ENCODE measurements at regions not wholly inside any gene's neighbourhood (a gene's known extent, or its start where the extent isn't known, plus 50 kb on each side); places are given as distances from the start of the nearest gene placed in this dataset.
"Not testable (repeated sequence)": the region's sequence is repeated elsewhere in the genome, so short reads cannot be mapped to it uniquely, and the experiment has no call there.

DNA sequence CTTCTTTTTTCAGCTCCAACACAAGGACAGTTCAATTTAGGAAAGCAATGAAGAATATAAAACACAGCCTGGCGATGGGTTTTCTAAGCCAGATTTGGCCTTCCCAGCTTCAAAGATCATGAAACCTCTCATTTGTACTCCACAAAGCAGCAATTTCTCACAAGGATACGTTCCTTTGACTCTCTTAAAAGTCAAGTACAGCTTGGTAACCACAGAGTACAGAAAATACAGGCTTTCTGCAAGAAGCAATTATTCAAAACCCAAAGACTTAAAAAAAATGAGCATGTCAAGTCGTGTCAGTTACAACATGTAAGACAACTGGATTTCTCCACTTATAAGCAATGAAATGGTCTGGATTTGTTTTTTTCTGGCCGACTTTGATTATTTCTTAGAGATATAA lies 321.4 kb downstream of the FGFR2 start:
- no peak for DNase-seq (ENCODE audit: low spot score)

GRCh38 chr10:121278386-121278785 lies 319.9 kb downstream of the FGFR2 start:
- not testable (repeated sequence) for DNase-seq (ENCODE audit: low spot score)

DNA sequence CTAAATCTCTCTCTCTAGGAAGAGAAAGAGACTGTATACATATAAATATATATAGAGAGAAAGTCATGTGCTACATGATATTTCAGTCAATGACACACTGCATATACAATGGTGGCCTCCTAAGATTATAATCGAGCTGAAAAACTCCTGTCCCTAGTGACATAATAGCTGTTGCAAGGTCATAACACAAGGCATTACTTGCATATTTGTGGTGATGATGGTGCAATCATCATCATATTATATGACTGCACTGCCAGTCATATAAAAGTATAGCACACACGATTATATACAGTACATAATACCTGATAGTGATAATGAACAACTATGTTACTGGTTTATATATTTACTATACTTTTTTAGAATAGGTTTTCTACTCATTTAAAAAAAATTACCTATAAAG lies 316.7 kb downstream of the FGFR2 start:
- DNase-seq (ENCODE audit: low spot score) = no peak

DNA sequence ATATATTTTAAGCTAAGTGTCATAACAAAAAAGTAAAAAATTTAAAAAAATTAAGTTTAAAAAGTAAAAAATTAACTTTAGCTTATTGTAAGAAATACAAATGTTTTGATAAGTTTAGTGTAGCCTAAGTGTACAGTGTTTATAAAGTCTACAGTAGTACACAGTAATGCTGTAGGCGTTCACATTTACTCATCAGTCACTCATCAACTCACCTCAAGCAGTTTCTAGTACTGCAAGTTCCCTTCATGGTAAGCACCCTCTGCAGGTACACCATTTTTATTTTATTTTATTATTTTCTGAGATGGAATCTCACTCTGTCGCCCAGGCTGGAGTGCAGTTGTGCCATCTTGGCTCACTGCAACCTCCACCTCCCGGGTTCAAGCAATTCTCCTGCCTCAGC lies 316.0 kb downstream of the FGFR2 start:
- no peak for DNase-seq (ENCODE audit: low spot score)

GRCh38 chr10:121282797-121283515 lies 315.3 kb downstream of the FGFR2 start:
- no peak for DNase-seq (ENCODE audit: low spot score)

GRCh38 chr10:121284936-121285335 lies 313.3 kb downstream of the FGFR2 start:
- no peak for DNase-seq (ENCODE audit: low spot score)

GRCh38 chr10:121285406-121286196 lies 312.6 kb downstream of the FGFR2 start:
- DNase-seq (ENCODE audit: low spot score) = peak; percentile 22

DNA sequence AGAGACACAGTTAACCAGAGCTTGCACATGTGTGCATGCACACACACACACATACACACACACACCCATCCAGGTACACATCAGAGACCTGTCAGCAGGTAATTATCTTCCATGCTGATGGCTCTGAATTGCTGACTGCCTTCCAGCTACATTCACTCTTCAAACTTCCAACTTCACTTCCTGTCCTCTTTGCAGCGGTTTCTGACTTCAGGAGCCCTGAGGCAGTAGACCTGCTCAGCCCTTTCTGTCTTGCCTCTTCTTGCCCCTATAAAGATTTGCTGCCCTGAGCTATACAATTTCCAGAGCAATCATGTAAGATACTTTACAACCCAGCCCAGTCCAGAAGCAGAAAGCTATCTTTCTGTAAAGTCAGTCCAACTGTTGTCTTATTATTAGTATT lies 310.2 kb downstream of the FGFR2 start:
- DNase-seq (ENCODE audit: low spot score) = no peak

DNA sequence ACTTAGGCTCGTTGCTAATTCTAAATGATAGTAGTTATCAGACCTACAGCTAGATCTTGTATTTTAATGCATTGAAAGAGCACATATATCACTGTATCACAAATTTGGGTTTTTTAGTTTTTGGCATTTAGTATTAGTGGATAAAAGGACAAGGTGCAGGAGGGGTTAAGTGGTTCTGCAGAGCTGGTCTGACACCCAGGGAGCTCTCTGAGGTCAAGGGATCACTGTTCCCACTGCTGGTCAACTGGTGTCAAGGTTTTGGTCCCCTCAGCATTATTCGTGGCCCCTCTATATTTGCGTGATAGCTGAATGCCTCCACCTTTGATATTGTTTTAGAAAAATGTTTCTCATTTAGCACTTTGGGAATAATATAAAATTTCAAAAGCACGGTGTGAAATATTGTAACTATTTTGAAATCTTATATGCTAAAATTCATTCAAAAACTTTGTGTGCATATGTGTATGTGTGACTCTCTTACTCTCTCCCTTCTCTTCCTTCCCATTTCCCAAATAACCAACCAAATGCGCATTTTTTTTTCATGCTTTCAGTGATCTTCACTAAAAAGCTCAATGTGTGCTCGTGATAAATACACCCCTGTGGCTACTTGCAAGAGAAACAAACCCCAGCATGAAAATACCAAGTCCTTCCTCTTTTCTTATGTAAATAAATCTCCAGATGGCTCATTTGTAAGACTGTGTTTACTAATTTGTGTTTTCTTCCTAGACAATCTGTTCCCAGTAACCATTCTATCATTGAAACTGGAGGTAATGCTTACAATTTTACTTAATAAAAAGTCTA lies 309.2 kb downstream of the FGFR2 start:
- DNase-seq (ENCODE audit: low spot score) = no peak

- DNase-seq (ENCODE audit: low spot score) = no peak
These were observed 308.4 kb downstream of the FGFR2 start for GRCh38 chr10:121289800-121290199.

DNA sequence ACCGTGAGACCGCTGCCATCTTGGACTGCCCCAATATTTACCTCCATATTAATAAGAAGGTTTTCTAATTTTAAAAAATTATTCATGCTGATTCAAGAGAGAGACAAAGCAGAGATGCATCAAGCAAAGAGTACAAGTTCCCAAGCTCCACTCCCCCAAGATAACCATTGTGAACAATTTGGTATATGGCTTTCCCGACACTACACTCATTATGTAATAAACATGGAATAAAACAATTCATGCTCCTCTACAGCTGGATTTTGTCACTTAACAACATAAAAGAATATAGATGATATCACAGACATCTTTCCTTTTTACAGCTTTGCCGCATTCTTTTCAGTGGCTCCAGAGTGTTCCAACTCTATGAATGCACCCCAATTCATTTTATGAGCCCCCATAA lies 307.6 kb downstream of the FGFR2 start:
- no peak for DNase-seq (ENCODE audit: low spot score)

DNA sequence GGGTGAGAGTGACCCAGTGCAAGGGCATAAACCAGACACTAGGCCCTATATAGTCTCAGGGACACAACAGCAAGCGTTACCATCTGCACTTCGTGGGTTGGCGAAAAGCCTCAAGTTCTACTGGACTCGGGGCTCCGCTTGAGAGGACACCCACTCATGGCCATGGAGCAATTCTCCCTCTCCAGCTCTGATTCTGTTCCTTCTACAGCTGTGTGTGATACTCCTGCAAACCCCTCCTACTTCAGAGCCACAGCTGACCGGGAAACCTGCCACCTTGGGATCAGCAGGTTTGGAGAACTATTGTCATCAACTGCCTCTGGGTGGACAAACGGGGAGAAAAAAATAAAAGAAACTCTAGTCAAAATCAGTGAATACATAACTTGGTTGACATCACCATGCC lies 306.9 kb downstream of the FGFR2 start:
- DNase-seq (ENCODE audit: low spot score) = no peak

DNA sequence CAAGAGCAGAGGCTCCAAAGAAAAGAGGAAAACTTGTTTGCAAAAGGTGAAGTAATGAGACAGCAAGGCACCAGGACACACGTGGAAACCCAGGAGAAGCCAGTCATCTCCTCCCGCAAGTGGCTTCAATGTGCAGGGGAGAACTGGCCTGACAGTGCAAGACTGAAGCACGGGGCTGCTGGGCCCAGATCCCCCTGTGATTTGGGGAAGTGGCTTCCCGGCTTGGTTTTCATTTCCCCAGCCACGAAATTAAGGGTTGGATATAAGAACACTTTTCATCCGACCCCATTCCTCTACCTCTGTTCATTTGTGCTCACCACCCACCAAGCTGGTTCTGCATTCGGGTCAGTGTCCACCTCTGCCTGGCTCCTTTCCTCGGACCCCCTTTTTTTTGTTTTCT lies 306.4 kb downstream of the FGFR2 start:
- no peak for DNase-seq (ENCODE audit: low spot score)

- no peak for DNase-seq (ENCODE audit: low spot score)
These were observed 305.9 kb downstream of the FGFR2 start for GRCh38 chr10:121292321-121292720.

GRCh38 chr10:121293110-121293509 lies 305.1 kb downstream of the FGFR2 start:
- DNase-seq (ENCODE audit: low spot score) = no peak

GRCh38 chr10:121294630-121295029 lies 303.6 kb downstream of the FGFR2 start:
- no peak for DNase-seq (ENCODE audit: low spot score)

GRCh38 chr10:121296378-121296777 lies 301.9 kb downstream of the FGFR2 start:
- no peak for DNase-seq (ENCODE audit: low spot score)

DNA sequence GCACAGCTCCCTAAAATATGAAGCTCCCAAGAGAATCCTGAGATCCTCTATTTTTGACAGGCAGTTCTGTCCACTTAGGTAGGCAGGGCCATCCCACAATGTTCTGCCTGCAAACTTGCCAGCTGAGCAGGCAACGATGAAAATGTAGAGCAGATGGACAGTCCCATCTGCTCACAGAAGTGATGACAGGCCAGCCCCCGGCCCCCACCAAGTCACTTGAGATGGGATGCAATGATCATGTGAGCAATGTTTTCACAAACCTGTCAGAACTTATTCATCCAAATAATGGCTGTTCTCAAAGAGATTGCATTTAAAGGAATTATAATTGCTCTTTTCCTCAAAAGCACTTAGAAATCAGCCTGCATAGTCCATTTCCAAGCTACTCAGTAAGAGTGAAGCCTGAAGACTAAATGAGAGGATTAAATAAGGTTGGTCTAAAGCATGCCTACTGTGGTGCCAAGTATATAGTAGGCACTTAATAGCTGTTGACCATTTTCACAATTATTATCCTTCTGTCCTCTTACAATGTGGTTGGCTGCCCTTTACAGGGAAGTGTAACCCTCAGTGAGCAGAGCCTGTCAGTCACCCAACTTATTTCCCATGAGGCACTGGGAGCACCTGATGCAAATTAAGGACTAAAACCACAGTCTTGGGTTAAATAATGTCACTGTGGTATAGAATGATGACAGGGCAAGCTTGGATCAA lies 301.2 kb downstream of the FGFR2 start:
- no peak for DNase-seq (ENCODE audit: low spot score)

GRCh38 chr10:121300723-121301122 lies 297.5 kb downstream of the FGFR2 start:
- DNase-seq (ENCODE audit: low spot score) = no peak

DNA sequence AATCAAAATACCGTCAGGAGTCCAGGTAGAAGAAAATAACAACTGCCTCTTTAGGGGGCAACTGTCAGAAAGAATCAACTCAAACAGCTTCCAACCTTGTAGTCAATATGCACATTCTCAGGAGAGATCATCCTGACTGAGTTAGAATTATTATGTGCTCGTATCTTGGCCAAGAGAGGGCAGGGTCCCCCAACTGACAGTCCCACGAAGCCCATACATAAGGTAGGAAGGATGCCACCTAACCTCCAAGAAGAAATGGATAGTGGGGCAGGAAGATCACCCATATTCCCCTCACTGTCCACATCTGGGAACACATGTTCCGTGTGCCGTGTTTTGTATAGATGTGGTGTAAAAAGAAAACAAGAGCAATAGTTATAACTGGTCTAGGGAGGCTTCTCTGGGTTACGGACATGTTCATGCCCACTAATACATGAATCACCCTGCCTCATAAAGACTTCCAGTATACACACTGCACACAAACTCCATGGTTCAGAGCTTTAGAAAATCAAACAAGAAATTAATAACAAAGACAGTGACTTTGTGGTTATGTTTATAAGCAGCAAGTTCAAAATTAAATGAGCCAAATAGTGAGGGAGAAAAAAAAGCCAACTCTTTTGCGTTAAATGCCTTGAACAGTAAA lies 295.6 kb downstream of the FGFR2 start:
- no peak for DNase-seq (ENCODE audit: low spot score)

DNA sequence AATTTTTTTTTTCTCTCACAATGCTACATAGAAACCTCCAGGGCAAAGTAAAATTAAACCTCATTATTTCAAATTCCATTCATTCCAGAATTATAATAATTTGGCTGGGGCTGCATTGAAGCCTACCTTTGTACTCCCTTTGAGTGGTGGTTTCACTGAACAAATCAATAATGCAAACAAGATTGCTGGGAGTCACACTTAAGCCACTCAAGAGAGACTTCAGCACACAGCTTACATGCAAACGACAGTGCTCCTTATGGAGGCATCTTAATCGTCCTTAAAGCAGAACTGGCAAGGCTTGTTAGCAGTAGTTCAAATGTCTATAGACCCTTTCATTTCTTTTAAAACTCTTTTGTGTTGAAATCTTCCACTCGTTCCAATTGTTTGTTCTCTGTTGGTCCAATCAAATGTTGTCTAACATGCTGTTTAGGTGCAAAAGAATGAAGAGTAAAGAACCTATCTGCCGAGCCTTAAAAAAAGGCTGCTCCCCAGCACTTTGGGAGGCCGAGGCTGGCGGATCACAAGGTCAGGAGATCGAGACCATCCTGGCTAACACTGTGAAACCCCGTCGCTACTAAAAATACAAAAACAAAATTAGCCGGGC lies 294.9 kb downstream of the FGFR2 start:
- DNase-seq (ENCODE audit: low spot score) = no peak
